ENCODE measurements at regions not wholly inside any gene's neighbourhood (a gene's known extent, or its start where the extent isn't known, plus 50 kb on each side); places are given as distances from the start of the nearest gene placed in this dataset.

DNA sequence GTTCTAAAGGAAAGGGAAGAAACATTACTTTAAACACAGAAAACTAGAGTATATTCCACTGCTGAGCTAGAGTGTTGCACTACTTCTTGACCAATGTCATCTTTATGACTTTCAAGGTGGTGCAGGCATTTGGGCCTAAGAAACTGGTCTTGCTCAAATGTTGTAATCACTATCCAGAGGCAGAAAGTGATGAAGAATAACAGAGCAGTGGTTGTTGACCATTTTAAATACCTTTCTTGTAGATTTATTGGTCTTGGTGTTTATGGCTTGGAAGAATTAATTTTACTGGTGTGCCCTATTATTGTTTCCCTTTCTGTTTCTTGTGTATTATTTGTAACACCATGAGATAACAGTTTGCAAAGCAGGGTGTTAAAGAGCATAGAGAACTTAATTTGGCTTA, 56.9 kb upstream of the SCN7A start:
- dilution Hi-C loops (cut with HindIII; ENCODE audit: low sequenced_read_pairs, unreplicated experiment): no loop called here

More for the DNA sequence above, 56.9 kb upstream of the SCN7A start:
- ATAC-seq (ENCODE audit: low read depth) (no peak), DNase-seq (no peak)
- H3K18ac ChIP-seq (ENCODE audit: low read depth, low read length): no peak overlapping the region
- no peaks in the 10 kb centered on the region for H3K79me1 ChIP-seq (ENCODE audit: low read depth in 1 of 2, low read length in 2 of 2)
- H3K56ac ChIP-seq (ENCODE audit: extremely low read depth, insufficient read depth, low read length): no peak overlapping the region
- no peak overlapping the region for H3K4me2 ChIP-seq (ENCODE audit: low read depth, low read length)
- H4K91ac ChIP-seq (ENCODE audit: insufficient read depth, low read depth, low read length): no peak overlapping the region
- no peak overlapping the region for H2BK5ac ChIP-seq (ENCODE audit: low read depth, low read length, poor library complexity, severe bottlenecking)
- H3K27ac ChIP-seq (ENCODE audit: insufficient read depth, low read length): no peak overlapping the region
- H3K9ac ChIP-seq (ENCODE audit: low read depth, low read length): no peak overlapping the region
- H2AK5ac ChIP-seq (ENCODE audit: low read depth, low read length): no peak overlapping the region
- no TSS peak for BruUV-seq (replicated peaks)
- H3K4ac ChIP-seq (ENCODE audit: low read depth, low read length): no peak overlapping the region
- no peaks in the 10 kb centered on the region for H3K9me1 ChIP-seq (ENCODE audit: insufficient read depth, low read length)
- H2BK120ac ChIP-seq (ENCODE audit: low read depth, low read length): no peak overlapping the region
- H4K20me1 ChIP-seq (ENCODE audit: insufficient read depth, low read length): no peaks in the 10 kb centered on the region
- H2BK20ac ChIP-seq (ENCODE audit: low read depth, low read length): no peak overlapping the region
- H3K4me1 ChIP-seq (ENCODE audit: control insufficient read depth, insufficient read depth, low read length): no peaks in the 10 kb centered on the region
- H3K4me3 ChIP-seq (ENCODE audit: insufficient read depth, low read depth, low read length): no peak overlapping the region
- no peak for TF ChIP-seq FOS (IDR thresholded peaks at IDR 0.05; ENCODE audit: low read depth, low read length)
- TF ChIP-seq BHLHE40 (IDR thresholded peaks at IDR 0.05; ENCODE audit: low read depth, low read length): no peak
- no peak for TF ChIP-seq MAZ (IDR thresholded peaks at IDR 0.05; ENCODE audit: borderline replicate concordance, low read depth, low read length)
- TF ChIP-seq, protein P1, sequence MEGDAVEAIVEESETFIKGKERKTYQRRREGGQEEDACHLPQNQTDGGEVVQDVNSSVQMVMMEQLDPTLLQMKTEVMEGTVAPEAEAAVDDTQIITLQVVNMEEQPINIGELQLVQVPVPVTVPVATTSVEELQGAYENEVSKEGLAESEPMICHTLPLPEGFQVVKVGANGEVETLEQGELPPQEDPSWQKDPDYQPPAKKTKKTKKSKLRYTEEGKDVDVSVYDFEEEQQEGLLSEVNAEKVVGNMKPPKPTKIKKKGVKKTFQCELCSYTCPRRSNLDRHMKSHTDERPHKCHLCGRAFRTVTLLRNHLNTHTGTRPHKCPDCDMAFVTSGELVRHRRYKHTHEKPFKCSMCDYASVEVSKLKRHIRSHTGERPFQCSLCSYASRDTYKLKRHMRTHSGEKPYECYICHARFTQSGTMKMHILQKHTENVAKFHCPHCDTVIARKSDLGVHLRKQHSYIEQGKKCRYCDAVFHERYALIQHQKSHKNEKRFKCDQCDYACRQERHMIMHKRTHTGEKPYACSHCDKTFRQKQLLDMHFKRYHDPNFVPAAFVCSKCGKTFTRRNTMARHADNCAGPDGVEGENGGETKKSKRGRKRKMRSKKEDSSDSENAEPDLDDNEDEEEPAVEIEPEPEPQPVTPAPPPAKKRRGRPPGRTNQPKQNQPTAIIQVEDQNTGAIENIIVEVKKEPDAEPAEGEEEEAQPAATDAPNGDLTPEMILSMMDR (conservative IDR thresholded peaks at IDR 0.05; ENCODE audit: low read depth, low read length): no peak
- no peak for TF ChIP-seq ELK1 (IDR thresholded peaks at IDR 0.05; ENCODE audit: borderline replicate concordance, low read depth, low read length)
- TF ChIP-seq POLR2A (IDR thresholded peaks at IDR 0.05; ENCODE audit: low read depth, low read length): no peak
- TF ChIP-seq CHD1 (IDR thresholded peaks at IDR 0.05; ENCODE audit: low read depth, low read length): no peak
- no peak for TF ChIP-seq NFE2L2 (IDR thresholded peaks at IDR 0.05; ENCODE audit: low read depth, low read length)
- TF ChIP-seq, protein P2, sequence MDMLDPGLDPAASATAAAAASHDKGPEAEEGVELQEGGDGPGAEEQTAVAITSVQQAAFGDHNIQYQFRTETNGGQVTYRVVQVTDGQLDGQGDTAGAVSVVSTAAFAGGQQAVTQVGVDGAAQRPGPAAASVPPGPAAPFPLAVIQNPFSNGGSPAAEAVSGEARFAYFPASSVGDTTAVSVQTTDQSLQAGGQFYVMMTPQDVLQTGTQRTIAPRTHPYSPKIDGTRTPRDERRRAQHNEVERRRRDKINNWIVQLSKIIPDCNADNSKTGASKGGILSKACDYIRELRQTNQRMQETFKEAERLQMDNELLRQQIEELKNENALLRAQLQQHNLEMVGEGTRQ (IDR thresholded peaks at IDR 0.05; ENCODE audit: low read depth, low read length): no peak
- TF ChIP-seq MAFK (IDR thresholded peaks at IDR 0.05; ENCODE audit: low read depth, low read length): no peak
- TF ChIP-seq RAD21 (IDR thresholded peaks at IDR 0.05; ENCODE audit: low read length): no peak
- no peak for TF ChIP-seq SMC3 (IDR thresholded peaks at IDR 0.05; ENCODE audit: low read depth, low read length)
- H3K27me3 ChIP-seq (ENCODE audit: control insufficient read depth, insufficient read depth, low read length): no peaks in the 10 kb centered on the region
- no peak overlapping the region for H3K23ac ChIP-seq (ENCODE audit: low read depth, low read length)
- H3K14ac ChIP-seq (replicated peaks; ENCODE audit: low read depth, low read length): no peak overlapping the region
- H2BK15ac ChIP-seq (ENCODE audit: low read depth, low read length): no peak overlapping the region
- H4K8ac ChIP-seq (ENCODE audit: low read depth in 2 of 2, low read length in 2 of 2): no peak overlapping the region
- no peaks in the 10 kb centered on the region for H3K36me3 ChIP-seq (ENCODE audit: control insufficient read depth, insufficient read depth, low read length)
- in situ Hi-C loops (cut with MboI; ENCODE audit: low sequenced_read_pairs) (no loop called here), intact Hi-C loops (cut with micrococcal nuclease) (no loop called here)
- POLR2A ChIA-PET (ENCODE audit: unreplicated experiment): no interaction called here
- H4K5ac ChIP-seq (ENCODE audit: low read depth, low read length): no peak overlapping the region
- H3K9me3 ChIP-seq (ENCODE audit: control insufficient read depth, insufficient read depth, low read length): no peaks in the 10 kb centered on the region
- H2AK9ac ChIP-seq (replicated peaks; ENCODE audit: low read depth, low read length, poor library complexity): no peak overlapping the region
- CTCF ChIA-PET: no interaction called here
- no peak overlapping the region for H2AFZ ChIP-seq (replicated peaks; ENCODE audit: low read length, poor library complexity)
